ENCODE measurements at regions not wholly inside any gene's neighbourhood (a gene's known extent, or its start where the extent isn't known, plus 50 kb on each side); places are given as distances from the start of the nearest gene placed in this dataset.
"Not testable (repeated sequence)": the region's sequence is repeated elsewhere in the genome, so short reads cannot be mapped to it uniquely, and the experiment has no call there.

DNA sequence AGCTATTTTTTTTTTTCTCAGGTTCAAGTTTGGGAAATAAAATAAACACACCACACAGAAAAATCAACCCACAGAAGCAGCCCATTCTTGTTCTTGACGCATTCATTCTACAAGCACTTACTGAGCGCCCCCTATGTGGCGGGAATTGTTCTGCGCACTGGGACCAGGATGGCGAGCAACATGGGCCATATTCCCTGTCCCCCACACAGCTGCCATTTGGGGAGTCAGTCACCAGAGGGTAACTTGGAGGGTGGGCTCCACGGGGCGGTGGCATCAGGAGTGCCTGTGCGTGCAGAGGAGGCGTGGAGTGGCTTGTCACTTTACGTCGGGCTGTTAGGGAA is 185.0 kb upstream of the PDE10A start:
- H3K27ac Mint-ChIP-seq = no peak overlapping the region
- CTCF ChIA-PET = no interaction called here
- POLR2A ChIA-PET = no interaction called here

DNA sequence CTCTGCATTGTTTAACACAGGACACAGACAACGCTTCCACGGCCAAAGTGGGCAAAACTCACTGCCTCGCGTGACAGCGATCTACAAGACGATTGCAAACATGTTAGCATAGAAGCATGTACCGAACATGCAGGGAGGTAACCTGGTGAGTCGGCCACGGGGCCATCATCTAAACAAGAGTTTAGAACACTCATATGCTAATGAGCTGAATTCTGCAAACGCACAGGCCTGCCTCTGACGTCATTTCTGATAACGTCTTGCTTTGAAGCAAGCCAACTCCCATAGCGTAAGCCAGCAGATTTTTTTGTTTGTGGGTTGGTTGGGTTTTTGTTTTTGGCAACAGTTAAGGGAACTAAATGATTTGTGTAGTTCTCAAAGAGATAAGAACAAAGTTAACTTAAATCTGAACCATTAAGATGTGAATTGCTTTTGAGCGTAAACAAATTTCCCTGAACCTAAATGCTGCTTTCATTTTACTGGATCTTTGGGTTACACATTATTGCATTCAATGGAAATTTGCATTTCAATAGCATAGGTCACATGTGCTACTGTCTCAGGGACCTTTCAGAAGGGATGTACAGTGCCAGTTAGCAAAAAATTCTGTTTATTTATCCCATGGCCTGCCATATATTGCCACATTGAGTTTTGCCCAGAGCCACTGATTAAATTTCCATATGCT is 184.5 kb upstream of the PDE10A start:
- H3K36me3 Mint-ChIP-seq (ENCODE audit: low read depth) = no peaks in the 10 kb centered on the region
- ChIA-PET POLR2A (no interaction called here), CTCF (no interaction called here)
- no peak overlapping the region for H3K4me3 Mint-ChIP-seq
- DNase-seq = no peak
- no peak overlapping the region for H3K27ac Mint-ChIP-seq
- H3K9me3 Mint-ChIP-seq = no peaks in the 10 kb centered on the region
- H3K4me1 Mint-ChIP-seq = peaks cover 4% of the 10 kb centered on the region
- peaks cover 43% of the 10 kb centered on the region for H3K27me3 Mint-ChIP-seq

More for the DNA sequence above, 185.0 kb upstream of the PDE10A start:
- H3K4me1 Mint-ChIP-seq = peaks cover 4% of the 10 kb centered on the region
- H3K9me3 Mint-ChIP-seq = no peaks in the 10 kb centered on the region
- no peaks in the 10 kb centered on the region for H3K36me3 Mint-ChIP-seq (ENCODE audit: low read depth)
- H3K4me3 Mint-ChIP-seq = no peak overlapping the region
- no peak for DNase-seq
- peaks cover 43% of the 10 kb centered on the region for H3K27me3 Mint-ChIP-seq

DNA sequence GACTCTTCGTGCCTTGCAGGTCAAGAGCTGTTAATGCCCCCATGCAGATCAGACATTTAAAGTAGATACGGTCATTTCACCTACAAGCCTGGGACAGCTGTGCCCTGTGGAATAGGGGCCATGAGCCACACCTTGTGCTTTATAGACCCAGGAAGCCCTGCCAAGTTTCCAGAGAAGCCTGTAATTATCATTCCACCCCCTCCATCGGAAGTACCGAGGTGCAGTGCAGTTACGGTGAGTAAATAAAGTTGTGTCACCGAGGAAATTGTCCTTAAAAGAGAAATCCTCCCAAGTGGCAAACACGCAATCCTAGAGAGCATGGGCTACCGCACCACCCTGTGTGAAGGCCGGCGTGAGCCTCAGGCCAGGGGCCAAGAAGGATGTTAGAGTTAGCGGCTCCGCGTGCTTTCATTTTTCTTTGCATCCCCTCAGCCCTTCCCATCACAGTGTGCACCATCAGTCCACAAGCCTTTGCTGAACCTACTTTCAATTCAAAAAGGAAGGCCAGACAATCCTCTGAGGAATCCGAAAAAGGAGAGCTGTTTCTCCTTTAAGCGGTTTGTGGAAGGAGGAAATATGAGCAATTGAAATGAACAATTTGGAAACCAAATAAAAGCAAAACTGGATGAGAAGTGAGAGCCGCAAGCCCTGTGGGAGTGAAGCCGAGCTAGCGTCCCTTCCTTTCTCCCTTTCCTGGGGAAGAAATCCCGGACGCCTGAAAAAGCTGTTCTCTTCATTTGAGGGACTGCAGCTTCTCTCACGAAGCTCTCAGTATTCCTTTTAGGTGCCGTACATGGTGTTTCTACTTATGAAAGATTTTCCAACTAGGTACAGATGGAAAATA is 183.3 kb upstream of the PDE10A start:
- ChIA-PET CTCF (no interaction called here), POLR2A (no interaction called here)
- DNase-seq = no peak
- H3K9me3 Mint-ChIP-seq = no peaks in the 10 kb centered on the region
- peaks cover 4% of the 10 kb centered on the region for H3K4me1 Mint-ChIP-seq
- no peak overlapping the region for H3K27ac Mint-ChIP-seq
- no peaks in the 10 kb centered on the region for H3K36me3 Mint-ChIP-seq (ENCODE audit: low read depth)
- peaks cover 35% of the 10 kb centered on the region for H3K27me3 Mint-ChIP-seq
- H3K4me3 Mint-ChIP-seq = no peak overlapping the region

DNA sequence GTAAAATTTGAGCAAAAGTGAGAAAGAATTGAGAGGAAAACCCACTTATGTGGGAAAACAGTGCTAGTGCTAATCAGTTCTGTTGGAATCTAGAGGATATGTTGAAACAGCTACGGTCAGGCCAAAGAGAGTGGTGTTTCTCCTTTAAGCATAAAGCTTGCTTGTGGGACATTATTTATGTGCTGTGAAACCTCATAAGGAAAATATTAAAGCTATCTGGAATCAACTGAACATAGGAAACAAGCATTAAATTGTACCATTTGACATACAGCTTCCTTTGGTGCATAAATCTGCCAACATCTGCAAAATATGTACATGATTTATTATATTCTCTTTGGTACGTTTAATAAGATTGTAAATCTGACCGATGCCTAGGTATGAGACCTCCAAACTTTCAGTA is 182.5 kb upstream of the PDE10A start:
- Mint-ChIP-seq H3K27me3 (peaks cover 33% of the 10 kb centered on the region), H3K4me1 (peaks cover 4% of the 10 kb centered on the region), H3K4me3 (no peak overlapping the region), H3K27ac (no peak overlapping the region), H3K9me3 (no peaks in the 10 kb centered on the region), H3K36me3 (ENCODE audit: low read depth) (no peaks in the 10 kb centered on the region)
- POLR2A ChIA-PET = no interaction called here
- DNase-seq = no peak
- CTCF ChIA-PET = no interaction called here

DNA sequence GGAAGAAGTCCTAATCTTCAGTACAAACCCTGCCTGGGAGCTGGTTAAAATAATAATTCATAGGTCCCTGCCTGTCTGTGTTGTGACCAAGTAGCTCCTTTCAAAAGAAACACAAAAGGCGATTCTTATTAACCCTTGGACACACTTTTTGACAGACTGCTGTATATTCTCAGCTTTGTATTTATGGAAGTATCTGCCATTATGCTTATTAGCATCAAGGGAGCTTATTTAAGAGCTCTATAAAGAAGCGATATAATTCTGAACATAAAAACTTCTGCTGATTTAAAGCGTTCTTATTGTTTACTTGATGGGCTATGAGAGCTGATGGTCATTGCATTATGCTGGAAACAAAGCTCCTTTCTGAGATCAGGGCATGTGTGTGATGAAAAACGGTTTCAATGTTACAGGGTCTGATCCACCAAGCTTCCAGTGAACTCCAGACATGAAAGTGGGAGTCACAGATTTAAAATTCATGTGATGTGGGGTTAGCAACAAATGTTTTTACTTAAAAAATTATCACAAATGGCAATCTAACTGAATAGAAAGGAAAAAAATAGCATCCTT is 181.8 kb upstream of the PDE10A start:
- ChIA-PET CTCF (no interaction called here), POLR2A (no interaction called here)
- H3K4me1 Mint-ChIP-seq = peaks cover 4% of the 10 kb centered on the region
- no peak for DNase-seq
- H3K27ac Mint-ChIP-seq = no peak overlapping the region
- H3K27me3 Mint-ChIP-seq = peaks cover 31% of the 10 kb centered on the region
- H3K4me3 Mint-ChIP-seq = no peak overlapping the region
- H3K36me3 Mint-ChIP-seq (ENCODE audit: low read depth) = no peaks in the 10 kb centered on the region
- no peaks in the 10 kb centered on the region for H3K9me3 Mint-ChIP-seq

DNA sequence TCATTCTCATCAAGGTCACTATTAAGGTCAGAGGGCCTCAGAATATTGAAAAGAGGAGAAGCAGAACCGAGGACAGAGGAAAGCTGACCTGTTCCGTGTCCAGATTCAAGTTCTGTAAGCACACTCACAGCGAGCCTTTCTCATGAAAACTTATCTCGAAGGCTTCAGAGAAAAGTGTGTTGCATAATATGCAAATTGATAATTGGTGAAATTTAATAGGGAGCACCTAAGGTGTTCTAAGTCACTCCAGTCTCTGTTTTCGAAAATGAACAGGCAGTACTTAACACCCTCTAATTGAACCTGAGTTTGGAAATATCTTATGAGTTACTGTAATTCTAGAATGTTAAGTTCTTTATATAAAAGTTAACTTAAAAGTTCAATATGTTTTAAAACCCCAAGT is 181.2 kb upstream of the PDE10A start:
- H3K27me3 Mint-ChIP-seq = peaks cover 29% of the 10 kb centered on the region
- no peak overlapping the region for H3K4me3 Mint-ChIP-seq
- CTCF ChIA-PET = no interaction called here
- no peak for DNase-seq
- POLR2A ChIA-PET = no interaction called here
- no peaks in the 10 kb centered on the region for H3K4me1 Mint-ChIP-seq
- no peak overlapping the region for H3K27ac Mint-ChIP-seq
- H3K9me3 Mint-ChIP-seq = no peaks in the 10 kb centered on the region
- no peaks in the 10 kb centered on the region for H3K36me3 Mint-ChIP-seq (ENCODE audit: low read depth)

DNA sequence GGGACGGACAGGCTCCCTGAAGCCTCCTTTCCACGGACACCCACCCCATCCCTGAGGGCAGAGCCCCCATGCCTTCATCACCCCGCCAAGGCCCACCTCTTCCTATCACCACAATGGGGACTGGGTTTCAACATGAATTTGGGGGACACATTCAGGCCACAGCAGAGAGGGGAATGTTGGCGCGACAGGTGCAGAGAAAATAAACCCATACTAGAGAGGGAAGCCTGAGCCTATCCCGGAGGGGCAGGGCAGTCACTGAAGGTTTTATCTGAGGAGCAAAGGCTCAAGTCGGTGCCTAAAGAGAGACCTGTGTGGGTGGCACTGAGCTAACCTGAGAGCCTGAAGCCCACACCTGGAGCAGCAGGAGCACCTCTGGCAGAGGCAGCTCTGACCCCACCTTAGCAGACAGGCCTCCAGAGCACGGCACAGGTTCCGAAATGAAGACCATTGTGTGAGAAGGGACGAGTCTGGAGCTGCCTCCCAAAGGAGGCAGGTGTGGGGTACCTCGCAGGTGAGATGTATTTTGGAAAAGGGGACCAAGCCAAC is 180.6 kb upstream of the PDE10A start:
- DNase-seq = no peak
- Mint-ChIP-seq H3K27ac (no peak overlapping the region), H3K9me3 (no peaks in the 10 kb centered on the region), H3K36me3 (ENCODE audit: low read depth) (no peaks in the 10 kb centered on the region), H3K4me1 (no peaks in the 10 kb centered on the region), H3K4me3 (no peak overlapping the region), H3K27me3 (peaks cover 27% of the 10 kb centered on the region)
- CTCF ChIA-PET = no interaction called here
- POLR2A ChIA-PET = no interaction called here

DNA sequence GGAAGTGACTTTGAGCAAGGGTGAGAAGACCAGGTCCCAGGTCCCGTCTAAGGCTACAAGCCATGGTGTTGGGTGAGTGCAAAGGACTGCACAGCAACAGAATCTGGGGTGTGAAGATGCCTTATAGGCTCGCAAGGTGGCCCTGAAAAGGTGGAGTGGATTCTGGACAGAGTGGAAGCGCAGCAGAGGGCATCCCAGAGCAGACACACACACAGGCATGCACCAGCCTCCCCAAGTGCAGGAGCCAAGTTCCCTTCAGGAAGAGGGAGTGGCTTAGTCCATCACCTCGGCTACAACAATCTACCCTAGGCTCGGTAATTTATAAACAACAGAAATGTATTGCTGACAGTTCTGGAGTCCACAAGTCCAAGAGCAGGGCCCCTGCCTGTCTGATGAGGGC is 180.1 kb upstream of the PDE10A start:
- Mint-ChIP-seq H3K4me1 (no peaks in the 10 kb centered on the region), H3K27me3 (peaks cover 27% of the 10 kb centered on the region), H3K4me3 (no peak overlapping the region), H3K27ac (no peak overlapping the region), H3K36me3 (ENCODE audit: low read depth) (no peaks in the 10 kb centered on the region), H3K9me3 (no peaks in the 10 kb centered on the region)
- CTCF ChIA-PET = no interaction called here
- DNase-seq = no peak
- POLR2A ChIA-PET = no interaction called here

DNA sequence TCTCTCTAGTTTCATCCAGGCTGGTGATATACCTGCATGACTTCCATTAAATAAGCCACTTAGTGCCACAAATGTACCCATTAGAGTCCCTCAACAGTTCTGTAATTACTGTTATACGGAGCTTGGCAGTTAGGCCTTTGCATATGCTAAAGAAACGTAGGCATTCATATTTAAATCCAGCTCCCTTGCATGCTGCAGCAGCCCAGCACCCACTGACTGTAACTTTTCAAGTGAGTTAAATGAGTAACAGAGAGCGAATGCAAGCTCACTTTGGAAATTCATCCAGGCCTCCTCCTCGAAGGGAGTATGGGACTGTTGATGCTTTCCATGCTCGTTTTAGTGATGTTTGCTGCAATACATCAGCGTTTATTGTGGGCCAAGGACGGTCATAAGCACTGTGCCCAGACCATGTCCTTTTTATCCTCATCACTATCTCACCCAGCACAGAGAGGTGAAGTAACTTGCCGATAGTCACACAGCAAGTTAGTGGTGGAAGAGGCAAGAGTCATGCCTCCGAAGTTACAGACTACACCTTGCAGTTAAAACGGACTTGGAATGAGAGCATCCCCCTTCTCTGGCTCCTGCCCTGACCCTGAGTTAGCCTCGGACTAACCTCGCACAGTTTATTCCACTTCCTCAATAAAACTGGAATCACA is 179.4 kb upstream of the PDE10A start:
- CTCF ChIA-PET = interaction anchor here (0.5 kb wide), 1 partner anchor 1761 kb away, joined by 3 read pairs; no protein-coding TSS in a partner anchor
- Mint-ChIP-seq H3K27ac (no peak overlapping the region), H3K4me3 (no peak overlapping the region), H3K9me3 (no peaks in the 10 kb centered on the region), H3K27me3 (peaks cover 26% of the 10 kb centered on the region), H3K36me3 (ENCODE audit: low read depth) (no peaks in the 10 kb centered on the region), H3K4me1 (no peaks in the 10 kb centered on the region)
- DNase-seq = no peak
- POLR2A ChIA-PET = no interaction called here

DNA sequence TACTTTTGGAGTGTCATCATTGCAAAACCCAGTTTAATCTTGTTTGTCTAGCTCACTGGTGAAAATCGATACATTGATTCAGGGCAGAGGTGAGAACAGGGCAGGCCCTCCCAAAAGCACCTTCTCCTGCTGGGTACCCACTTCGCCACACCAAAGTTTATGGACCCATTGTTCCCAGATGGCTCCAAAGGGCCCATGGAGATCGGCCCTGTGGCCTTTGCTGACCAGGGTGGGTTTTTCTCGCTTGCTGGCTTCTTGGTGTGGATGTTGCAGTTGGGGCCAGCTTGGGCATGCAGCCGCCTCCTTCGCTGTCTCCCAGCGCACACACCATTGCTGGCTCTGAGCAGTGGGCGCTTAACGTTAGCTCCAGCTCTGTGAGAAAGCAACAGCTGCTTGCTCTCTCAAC is 178.1 kb upstream of the PDE10A start:
- Mint-ChIP-seq H3K27ac (no peak overlapping the region), H3K27me3 (peaks cover 17% of the 10 kb centered on the region), H3K9me3 (no peaks in the 10 kb centered on the region), H3K36me3 (ENCODE audit: low read depth) (no peaks in the 10 kb centered on the region), H3K4me1 (no peaks in the 10 kb centered on the region), H3K4me3 (no peak overlapping the region)
- CTCF ChIA-PET = interaction anchor here (1.3 kb wide), 1 partner anchor 9 kb away, joined by 3 read pairs; no protein-coding TSS in a partner anchor
- POLR2A ChIA-PET = no interaction called here
- no peak for DNase-seq

DNA sequence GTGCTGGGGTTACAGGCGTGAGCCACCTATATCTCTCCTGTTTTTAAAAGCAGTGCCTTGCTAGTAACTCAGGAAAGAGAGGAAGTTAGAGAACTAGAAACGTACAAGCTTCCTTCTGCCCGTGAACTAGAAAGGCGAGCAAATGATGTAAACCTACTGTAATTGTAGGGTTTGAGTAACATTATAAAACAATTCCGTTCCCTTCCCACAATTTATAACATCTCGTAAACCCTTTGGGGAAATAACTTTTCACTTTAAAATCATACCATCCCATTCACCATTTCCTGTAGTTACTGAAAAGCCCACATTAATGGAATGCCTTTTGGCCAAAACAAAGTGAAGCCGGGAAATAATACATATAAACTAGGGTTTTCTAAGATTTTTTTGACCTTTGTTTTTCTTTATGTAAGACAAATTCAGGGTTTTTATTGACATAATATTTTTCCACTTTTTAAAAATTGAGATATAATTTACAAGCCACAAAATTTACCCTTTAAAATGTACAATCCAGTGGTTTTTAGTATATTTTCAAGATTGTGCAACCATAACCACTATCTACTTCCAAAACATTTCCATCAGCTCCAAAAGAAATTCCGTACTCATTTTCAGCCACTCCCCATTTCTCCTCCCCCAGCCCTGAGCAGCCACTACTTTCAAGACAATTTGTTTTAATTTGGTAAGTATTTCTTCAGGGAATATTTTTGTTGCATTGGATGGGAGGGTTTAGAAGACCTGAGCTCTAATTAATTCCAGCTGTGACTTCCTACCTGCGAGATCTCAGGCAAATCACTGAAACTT is 175.1 kb upstream of the PDE10A start:
- Mint-ChIP-seq H3K27me3 (peaks cover 10% of the 10 kb centered on the region), H3K4me3 (no peak overlapping the region), H3K27ac (no peak overlapping the region), H3K4me1 (no peaks in the 10 kb centered on the region), H3K9me3 (no peaks in the 10 kb centered on the region), H3K36me3 (ENCODE audit: low read depth) (no peaks in the 10 kb centered on the region)
- POLR2A ChIA-PET = no interaction called here
- DNase-seq = no peak
- CTCF ChIA-PET = no interaction called here

DNA sequence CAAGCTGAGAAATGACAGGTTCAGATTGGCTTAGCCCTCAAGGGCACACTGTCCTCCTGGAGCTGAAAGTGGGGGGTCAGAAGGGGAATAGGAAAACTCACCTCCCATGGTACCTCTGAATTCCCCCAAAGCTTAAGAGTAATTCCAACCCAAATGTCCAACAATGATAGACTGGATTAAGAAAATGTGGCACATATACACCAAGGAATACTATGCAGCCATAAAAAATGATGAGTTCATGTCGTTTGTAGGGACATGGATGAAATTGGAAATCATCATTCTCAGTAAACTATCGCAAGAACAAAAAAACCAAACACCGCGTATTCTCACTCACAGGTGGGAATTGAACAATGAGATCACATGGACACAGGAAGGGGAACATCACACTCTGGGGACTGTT is 173.6 kb upstream of the PDE10A start:
- H3K4me3 Mint-ChIP-seq; CTCF ChIA-PET; DNase-seq; H3K36me3 Mint-ChIP-seq (ENCODE audit: low read depth); H3K27ac Mint-ChIP-seq; H3K9me3 Mint-ChIP-seq; POLR2A ChIA-PET: not testable (repeated sequence)
- Mint-ChIP-seq H3K4me1 (peaks cover 12% of the 10 kb centered on the region), H3K27me3 (peaks cover 15% of the 10 kb centered on the region)

All from activated CD4-positive, alpha-beta T cell treated with anti-CD3 and anti-CD28 coated beads, Interleukin-2, amount 10 ng/mL, durations not matched to agents 7 days and 5 days (primary cell).